ENCODE measurements at regions not wholly inside any gene's neighbourhood (a gene's known extent, or its start where the extent isn't known, plus 50 kb on each side); places are given as distances from the start of the nearest gene placed in this dataset.

- H3K27ac ChIP-seq, result no peak overlapping the region
- no peaks in the 10 kb centered on the region for H3K9me3 ChIP-seq
- intact Hi-C loops (cut with DNase I; ENCODE audit: low total_unique reads), result no loop called here
- no peaks in the 10 kb centered on the region for H3K4me1 ChIP-seq
- H3K4me3 ChIP-seq, result no peak overlapping the region
- no peaks in the 10 kb centered on the region for H3K36me3 ChIP-seq
- H3K27me3 ChIP-seq, result no peaks in the 10 kb centered on the region
- no peak for DNase-seq
- TF ChIP-seq, protein P1, sequence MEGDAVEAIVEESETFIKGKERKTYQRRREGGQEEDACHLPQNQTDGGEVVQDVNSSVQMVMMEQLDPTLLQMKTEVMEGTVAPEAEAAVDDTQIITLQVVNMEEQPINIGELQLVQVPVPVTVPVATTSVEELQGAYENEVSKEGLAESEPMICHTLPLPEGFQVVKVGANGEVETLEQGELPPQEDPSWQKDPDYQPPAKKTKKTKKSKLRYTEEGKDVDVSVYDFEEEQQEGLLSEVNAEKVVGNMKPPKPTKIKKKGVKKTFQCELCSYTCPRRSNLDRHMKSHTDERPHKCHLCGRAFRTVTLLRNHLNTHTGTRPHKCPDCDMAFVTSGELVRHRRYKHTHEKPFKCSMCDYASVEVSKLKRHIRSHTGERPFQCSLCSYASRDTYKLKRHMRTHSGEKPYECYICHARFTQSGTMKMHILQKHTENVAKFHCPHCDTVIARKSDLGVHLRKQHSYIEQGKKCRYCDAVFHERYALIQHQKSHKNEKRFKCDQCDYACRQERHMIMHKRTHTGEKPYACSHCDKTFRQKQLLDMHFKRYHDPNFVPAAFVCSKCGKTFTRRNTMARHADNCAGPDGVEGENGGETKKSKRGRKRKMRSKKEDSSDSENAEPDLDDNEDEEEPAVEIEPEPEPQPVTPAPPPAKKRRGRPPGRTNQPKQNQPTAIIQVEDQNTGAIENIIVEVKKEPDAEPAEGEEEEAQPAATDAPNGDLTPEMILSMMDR (IDR thresholded peaks at IDR 0.05), result no peak
These were observed 307.7 kb upstream of the KIRREL3 start for GRCh38 chr11:127308291-127308690.

DNA sequence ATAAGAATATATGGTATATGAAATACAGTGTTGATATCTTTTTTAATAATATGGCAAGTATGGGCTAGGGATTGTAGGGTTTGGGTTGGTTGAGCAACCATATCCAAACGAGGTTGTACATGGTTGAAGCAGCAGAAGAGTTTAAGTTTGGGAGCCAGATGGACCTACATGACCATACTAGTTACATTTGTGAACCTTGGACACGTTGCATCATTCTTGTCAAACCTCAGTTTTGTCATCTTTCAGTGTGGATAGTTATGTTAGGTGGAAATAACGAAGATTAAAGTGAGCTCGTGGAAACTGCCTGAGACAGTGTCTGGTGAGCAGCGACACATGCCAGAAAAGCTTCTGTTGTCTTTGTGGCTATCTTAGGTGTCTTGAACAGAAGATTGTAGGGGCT lies 307.1 kb upstream of the KIRREL3 start:
- no peak overlapping the region for H3K27ac ChIP-seq
- intact Hi-C loops (cut with DNase I; ENCODE audit: low total_unique reads), result no loop called here
- no peaks in the 10 kb centered on the region for H3K36me3 ChIP-seq
- no peaks in the 10 kb centered on the region for H3K4me1 ChIP-seq
- H3K9me3 ChIP-seq, result no peaks in the 10 kb centered on the region
- H3K4me3 ChIP-seq, result no peak overlapping the region
- H3K27me3 ChIP-seq, result no peaks in the 10 kb centered on the region
- no peak for DNase-seq
- TF ChIP-seq, protein P1 (IDR thresholded peaks at IDR 0.05), result no peak

DNA sequence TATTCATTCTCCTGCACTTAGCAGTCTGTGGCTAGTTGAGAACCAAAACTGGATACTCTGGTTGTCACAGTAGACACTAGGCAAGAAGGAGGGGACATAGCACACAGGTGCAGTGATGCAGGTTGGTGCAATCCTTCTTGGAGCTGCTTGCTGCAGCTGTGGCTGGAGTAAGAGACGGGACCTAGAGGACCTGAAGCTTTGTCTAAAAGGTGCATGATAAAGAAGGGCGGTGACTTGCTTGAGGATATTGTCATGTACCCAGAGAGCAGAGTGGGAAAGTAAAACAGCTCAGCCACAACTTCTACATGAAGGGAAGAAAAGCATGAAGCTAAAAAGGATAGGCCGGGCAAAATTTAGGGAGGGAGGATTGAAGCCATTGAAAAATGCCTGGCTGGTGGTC lies 304.1 kb upstream of the KIRREL3 start:
- DNase-seq, result no peak
- intact Hi-C loops (cut with DNase I; ENCODE audit: low total_unique reads), result no loop called here
- Histone ChIP-seq H3K27ac (no peak overlapping the region), H3K27me3 (no peaks in the 10 kb centered on the region), H3K9me3 (no peaks in the 10 kb centered on the region), H3K36me3 (no peaks in the 10 kb centered on the region), H3K4me1 (no peaks in the 10 kb centered on the region), H3K4me3 (no peak overlapping the region)
- TF ChIP-seq, protein P1 (IDR thresholded peaks at IDR 0.05), result no peak

GRCh38 chr11:127288926-127289325 lies 288.4 kb upstream of the KIRREL3 start:
- no peak overlapping the region for H3K27ac ChIP-seq
- no peak for DNase-seq
- TF ChIP-seq, protein P1 (IDR thresholded peaks at IDR 0.05), result no peak
- H3K27me3 ChIP-seq, result no peaks in the 10 kb centered on the region
- intact Hi-C loops (cut with DNase I; ENCODE audit: low total_unique reads), result no loop called here
- H3K36me3 ChIP-seq, result no peaks in the 10 kb centered on the region
- H3K4me3 ChIP-seq, result no peak overlapping the region
- H3K9me3 ChIP-seq, result peaks cover 0 to 4% (median 0%) of the 10 kb centered on the region in 3 donors
- no peaks in the 10 kb centered on the region for H3K4me1 ChIP-seq

GRCh38 chr11:127281534-127281933 lies 281.0 kb upstream of the KIRREL3 start:
- intact Hi-C loops (cut with DNase I; ENCODE audit: low total_unique reads), result no loop called here
- no peak for DNase-seq
- no peaks in the 10 kb centered on the region for H3K9me3 ChIP-seq
- H3K27ac ChIP-seq, result no peak overlapping the region
- H3K4me1 ChIP-seq, result no peaks in the 10 kb centered on the region
- TF ChIP-seq, protein P1 (IDR thresholded peaks at IDR 0.05), result no peak
- no peaks in the 10 kb centered on the region for H3K27me3 ChIP-seq
- H3K4me3 ChIP-seq, result no peak overlapping the region
- no peaks in the 10 kb centered on the region for H3K36me3 ChIP-seq

DNA sequence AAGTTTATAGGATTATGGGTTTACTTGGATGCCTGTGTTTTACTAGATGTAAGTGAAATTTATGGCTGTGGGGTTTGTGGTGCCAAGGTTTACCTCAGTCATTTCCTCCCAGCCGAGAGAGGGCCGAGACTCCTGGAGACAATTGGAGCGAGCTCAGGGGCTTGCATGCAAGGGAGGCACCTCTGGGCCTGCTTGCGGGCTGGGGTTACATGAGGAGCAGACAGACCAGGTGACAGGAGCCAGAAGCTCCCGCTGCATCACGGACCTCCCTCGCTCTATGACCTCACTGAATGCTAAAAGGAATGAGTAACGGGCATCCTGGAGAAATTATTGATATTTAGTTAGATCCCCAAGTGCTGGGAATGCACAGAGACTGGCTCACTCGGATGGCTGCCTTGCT lies 275.2 kb upstream of the KIRREL3 start:
- Histone ChIP-seq H3K27ac (no peak overlapping the region), H3K36me3 (no peaks in the 10 kb centered on the region), H3K4me3 (no peak overlapping the region), H3K27me3 (no peaks in the 10 kb centered on the region), H3K4me1 (no peaks in the 10 kb centered on the region), H3K9me3 (no peaks in the 10 kb centered on the region)
- intact Hi-C loops (cut with DNase I; ENCODE audit: low total_unique reads), result no loop called here
- TF ChIP-seq, protein P1 (IDR thresholded peaks at IDR 0.05), result no peak
- no peak for DNase-seq

Measured in tibial artery (tissue), 4 donors.